GM13976 (cell line): ENCODE measurements at regions not wholly inside any gene's neighbourhood (a gene's known extent, or its start where the extent isn't known, plus 50 kb on each side); places are given as distances from the start of the nearest gene placed in this dataset.
"Not testable (repeated sequence)": the region's sequence is repeated elsewhere in the genome, so short reads cannot be mapped to it uniquely, and the experiment has no call there.

Source experiments
- DNase-seq: peaks from one replicate; pipeline ENCODE4 v3.0.0; 2012; ENCODE audit warnings: low spot score
- in situ Hi-C: fragments of 300-500 bp; cut with MboI; formaldehyde crosslinking; loops from one replicate; pipeline ENCODE4 v1.12.0; 2022; ENCODE audit warnings: low sequenced_read_pairs, mixed read lengths, inconsistent platforms; ENCODE audit not compliant: unreplicated experiment
- TF ChIP-seq, protein P1 (sequence below): IDR thresholded peaks from 2 replicates; pipeline ENCODE4 v1.5.1; 2012; ENCODE audit warnings: borderline replicate concordance, mild to moderate bottlenecking; ENCODE audit not compliant: insufficient read depth; ENCODE audit errors: extremely low read depth, missing control alignments, control extremely low read depth

- in situ Hi-C loops = no loop called here
- no peak for DNase-seq
- TF ChIP-seq, protein P1, sequence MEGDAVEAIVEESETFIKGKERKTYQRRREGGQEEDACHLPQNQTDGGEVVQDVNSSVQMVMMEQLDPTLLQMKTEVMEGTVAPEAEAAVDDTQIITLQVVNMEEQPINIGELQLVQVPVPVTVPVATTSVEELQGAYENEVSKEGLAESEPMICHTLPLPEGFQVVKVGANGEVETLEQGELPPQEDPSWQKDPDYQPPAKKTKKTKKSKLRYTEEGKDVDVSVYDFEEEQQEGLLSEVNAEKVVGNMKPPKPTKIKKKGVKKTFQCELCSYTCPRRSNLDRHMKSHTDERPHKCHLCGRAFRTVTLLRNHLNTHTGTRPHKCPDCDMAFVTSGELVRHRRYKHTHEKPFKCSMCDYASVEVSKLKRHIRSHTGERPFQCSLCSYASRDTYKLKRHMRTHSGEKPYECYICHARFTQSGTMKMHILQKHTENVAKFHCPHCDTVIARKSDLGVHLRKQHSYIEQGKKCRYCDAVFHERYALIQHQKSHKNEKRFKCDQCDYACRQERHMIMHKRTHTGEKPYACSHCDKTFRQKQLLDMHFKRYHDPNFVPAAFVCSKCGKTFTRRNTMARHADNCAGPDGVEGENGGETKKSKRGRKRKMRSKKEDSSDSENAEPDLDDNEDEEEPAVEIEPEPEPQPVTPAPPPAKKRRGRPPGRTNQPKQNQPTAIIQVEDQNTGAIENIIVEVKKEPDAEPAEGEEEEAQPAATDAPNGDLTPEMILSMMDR = no peak
Observed at GRCh38 chr6:145147981-145148749, 587.2 kb downstream of the EPM2A start.

- TF ChIP-seq, protein P1 = no peak
- no peak for DNase-seq
- in situ Hi-C loops = no loop called here
Observed at GRCh38 chr6:145148776-145149175, 586.5 kb downstream of the EPM2A start.

DNA sequence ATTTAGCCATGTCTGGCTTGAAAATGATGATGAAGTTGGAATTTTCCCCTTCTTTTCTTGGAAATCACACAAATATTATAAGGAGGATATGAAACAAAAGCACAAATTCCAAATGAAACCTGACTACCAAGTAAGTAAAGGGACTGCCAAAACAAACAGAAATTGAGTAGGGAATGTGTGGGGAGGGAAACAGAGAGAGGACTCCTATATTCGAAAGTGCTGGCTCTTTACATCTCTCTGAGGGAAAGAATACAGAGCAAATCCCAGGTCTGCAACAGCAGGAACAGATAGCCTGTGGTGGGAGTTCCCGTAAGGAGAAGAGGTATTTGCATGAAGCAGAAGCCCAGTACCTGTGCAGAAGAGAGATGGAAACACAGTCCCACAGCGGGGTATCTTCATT is 583.7 kb downstream of the EPM2A start:
- in situ Hi-C loops = no loop called here
- no peak for DNase-seq
- TF ChIP-seq, protein P1 = no peak

GRCh38 chr6:145153495-145153894 is 581.8 kb downstream of the EPM2A start:
- in situ Hi-C loops = no loop called here
- TF ChIP-seq, protein P1 = no peak
- DNase-seq = no peak

- in situ Hi-C loops = no loop called here
- DNase-seq = no peak
- TF ChIP-seq, protein P1 = no peak
Observed at GRCh38 chr6:145155411-145155810, 579.9 kb downstream of the EPM2A start.

- DNase-seq = no peak
- TF ChIP-seq, protein P1 = no peak
- in situ Hi-C loops = no loop called here
Observed at GRCh38 chr6:145155873-145156782, 579.2 kb downstream of the EPM2A start.

GRCh38 chr6:145158636-145159035 is 576.7 kb downstream of the EPM2A start:
- DNase-seq, in situ Hi-C loops: not testable (repeated sequence)
